ENCODE measurements at regions not wholly inside any gene's neighbourhood (a gene's known extent, or its start where the extent isn't known, plus 50 kb on each side); places are given as distances from the start of the nearest gene placed in this dataset.
"Not testable (repeated sequence)": the region's sequence is repeated elsewhere in the genome, so short reads cannot be mapped to it uniquely, and the experiment has no call there.

- DNase-seq = not testable (repeated sequence)
Observed at GRCh38 chr1:145191272-145191675, 50.7 kb downstream of the PPIAL4D start.

DNA sequence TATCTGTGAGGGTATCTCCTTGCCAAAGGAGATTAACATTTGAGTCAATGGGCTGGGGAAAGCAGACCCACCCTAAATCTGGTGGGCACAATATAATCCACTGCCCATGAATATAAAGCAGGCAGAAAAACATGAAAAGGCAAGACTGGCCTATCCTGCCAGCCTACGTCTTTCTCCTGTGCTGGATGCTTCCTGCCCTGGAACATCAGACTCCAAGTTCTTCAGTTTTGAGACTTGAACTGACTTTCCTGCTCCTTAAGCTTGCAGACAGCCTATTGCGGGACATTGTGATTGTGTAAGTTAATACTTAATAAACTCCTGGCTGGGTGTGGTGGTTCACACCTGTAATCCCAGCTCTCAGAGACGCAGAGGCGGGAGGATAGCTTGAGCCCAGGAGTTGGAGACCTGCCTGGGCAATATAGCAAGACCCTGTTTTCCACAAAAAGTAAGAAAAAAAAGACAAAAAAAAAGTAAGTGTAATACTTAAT is 52.4 kb downstream of the PPIAL4D start:
- not testable (repeated sequence) for DNase-seq

DNA sequence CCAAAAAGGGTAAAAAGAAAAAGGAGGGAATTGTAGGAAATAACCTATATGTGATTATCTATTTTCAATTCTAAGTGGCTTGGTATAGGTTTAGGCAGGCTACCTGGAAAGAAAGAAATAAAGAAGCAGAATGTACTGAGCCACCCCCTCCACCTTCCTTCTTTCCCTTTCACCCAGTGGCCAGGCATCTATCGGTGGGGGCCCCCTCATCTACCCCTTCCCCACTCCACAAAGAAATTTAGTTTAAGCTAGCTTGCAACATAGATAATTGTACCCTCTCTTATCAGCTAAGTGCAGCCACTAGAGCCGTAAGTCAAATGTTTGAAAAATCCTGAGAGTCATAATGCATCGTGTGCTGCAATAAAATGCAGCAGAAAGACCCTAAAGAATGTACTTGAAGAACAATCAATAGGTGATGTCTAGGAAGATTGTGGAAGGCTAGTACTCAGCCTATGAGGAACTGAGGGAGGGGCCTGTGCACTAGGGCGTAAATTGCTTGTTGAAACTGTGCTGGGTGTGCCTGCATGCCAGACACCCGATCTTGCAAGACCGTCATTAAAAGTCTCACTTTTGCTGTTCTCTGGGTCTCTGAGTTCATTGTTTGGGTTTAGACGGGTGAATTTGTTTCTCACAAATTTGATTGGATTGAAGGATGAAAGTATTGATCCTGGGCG is 53.0 kb downstream of the PPIAL4D start:
- peak; percentile 13 for DNase-seq

- not testable (repeated sequence) for DNase-seq
Observed at GRCh38 chr1:145182606-145183413, 59.2 kb downstream of the PPIAL4D start.

DNA sequence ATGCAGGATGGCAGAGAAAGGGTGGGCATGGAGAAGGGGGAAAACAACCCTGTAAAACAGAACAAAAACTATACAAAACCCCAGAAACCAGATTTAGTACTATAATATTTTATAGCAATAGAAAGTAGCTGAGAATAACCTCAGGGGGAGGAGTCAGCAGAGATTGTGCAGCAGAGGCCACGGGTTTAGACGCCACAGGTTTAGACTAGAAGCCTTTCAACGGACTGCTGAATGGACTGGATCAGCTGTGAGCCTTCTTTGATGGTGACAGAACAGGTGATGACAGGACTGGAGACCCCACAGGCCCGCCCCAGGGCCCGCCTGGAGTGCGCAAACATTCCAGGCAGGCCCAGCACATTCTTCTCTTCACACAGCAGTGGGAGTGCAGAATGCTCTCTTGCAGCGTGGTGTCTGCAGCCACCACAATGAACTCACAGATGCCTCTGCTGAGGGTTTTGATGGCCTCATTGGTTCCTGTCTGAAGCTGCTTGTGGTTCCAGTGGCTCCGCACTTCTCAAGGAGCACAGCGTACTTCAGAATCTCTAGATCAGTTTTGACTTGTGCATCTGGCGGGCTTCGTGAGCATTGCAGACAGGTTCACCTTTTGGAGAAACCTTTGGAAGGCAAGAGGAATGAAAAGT is 65.6 kb downstream of the PPIAL4D start:
- DNase-seq = not testable (repeated sequence)

- DNase-seq = not testable (repeated sequence)
Observed at GRCh38 chr1:145174377-145174776, 67.6 kb downstream of the PPIAL4D start.

DNA sequence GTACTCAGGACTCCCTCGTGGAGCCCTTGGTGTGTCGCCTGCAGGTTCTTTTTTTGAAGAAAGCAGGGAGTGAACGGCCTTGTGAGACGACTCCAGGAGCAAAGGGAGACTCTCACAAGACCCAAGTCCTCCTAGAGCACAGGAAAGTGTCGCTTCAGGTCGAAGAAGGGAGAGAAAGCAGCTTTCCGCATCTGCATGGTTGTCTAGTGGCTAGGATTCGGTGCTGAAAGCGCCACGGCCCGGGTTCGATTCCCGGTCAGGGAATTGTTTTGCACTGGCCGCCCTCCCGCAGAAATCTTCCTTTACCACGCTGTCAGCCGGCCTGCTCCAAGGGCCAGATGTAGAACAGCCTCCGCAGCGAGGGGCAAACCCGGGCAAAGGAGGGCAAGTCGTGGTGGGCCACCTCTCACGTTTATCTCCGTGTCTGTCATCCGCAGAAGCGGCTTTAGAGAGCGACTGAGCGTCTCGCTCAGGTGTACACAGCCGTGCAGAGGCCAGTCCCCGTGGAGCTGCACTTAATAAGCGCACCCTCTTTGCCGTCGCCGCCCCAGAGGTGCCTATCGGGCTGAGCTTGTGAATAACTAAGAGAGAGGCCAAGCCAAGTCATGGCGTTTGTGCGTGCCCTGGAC is 72.6 kb downstream of the FAM72D start:
- not testable (repeated sequence) for DNase-seq

DNA sequence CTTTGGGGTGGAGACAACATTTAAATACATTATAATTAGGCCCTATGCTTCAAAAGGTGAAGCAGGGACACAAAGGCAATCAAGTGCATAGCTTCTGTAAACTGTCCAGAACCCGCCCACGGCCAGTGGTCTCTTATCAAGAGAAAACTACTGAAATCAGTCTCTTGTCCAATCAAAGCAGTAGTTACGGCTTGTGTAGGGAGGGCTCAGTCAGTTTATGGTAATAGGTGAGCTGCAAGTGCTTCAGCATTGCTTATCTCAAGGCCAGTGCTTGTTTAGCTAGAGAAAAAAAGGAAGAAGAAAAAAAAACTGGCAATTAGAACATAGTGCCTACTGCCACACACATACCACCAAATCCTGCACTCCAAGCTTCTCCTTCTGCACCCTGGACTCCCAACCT is 68.6 kb downstream of the FAM72D start:
- not testable (repeated sequence) for DNase-seq
